ENCODE measurements at regions not wholly inside any gene's neighbourhood (a gene's known extent, or its start where the extent isn't known, plus 50 kb on each side); places are given as distances from the start of the nearest gene placed in this dataset.

DNA sequence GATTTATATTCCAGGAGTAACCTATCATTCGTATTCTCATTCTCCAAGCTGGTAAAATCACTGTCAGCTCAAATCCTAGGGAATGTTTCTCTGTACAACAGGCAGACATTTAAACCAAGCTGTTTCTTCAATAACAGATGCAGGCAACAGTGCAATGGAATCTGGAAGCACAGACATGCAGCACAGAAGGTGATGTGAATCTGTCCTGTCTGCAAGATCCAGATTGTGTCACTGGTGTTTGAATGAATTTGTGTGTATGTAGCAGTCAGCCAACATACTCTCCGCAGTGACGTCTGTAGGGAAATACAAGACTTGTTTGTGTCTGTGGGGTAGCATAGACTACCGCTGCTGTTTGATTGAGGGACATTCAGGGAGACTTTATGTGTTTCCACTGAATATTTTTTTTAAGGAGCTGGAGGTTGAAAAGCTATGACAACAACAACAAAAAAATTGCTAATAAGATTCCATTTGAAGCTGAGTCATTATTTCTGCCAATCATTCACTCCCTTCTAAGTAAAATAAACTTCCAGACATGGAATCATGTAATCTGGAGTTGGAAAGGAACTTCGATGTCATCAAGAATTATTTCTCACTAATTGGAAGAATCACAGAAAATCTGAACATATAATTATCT, 122.9 kb upstream of the MYO3A start:
- TF ChIP-seq CTCF (IDR thresholded peaks at IDR 0.05) (no peak), POLR2A (IDR thresholded peaks at IDR 0.05) (no peak)
